ENCODE measurements at regions not wholly inside any gene's neighbourhood (a gene's known extent, or its start where the extent isn't known, plus 50 kb on each side); places are given as distances from the start of the nearest gene placed in this dataset.
A peak's percentile ranks its signal among the peaks of the same experiment; 100 is the strongest.
"Not testable (repeated sequence)": the region's sequence is repeated elsewhere in the genome, so short reads cannot be mapped to it uniquely, and the experiment has no call there.

DNA sequence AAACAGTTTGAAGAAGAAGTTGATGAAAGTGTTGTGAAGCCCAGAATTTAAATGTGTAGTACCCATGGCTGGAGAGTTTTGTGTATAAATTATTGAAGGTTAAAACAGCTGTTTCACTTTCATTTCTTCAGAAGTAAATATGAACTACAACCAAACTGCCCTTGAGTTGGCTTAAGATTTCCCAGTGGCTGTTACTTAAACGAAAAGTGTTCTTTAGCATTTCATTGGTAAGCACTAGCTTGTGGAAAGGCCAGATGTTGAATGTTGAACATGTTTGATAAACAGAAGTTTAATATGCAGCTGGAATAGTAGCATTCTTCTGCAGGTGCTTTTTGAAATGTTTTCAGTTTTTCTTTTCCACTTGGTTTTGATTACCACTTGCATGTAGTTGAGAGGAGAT is 83.2 kb upstream of the TNRC6B start:
- POLR2A ChIA-PET: interaction anchor here (0.7 to 1.2 kb wide), 3 partner anchors 17 to 50 kb away, joined by 4 to 5 read pairs (median 5); no protein-coding TSS in a partner anchor
- Mint-ChIP-seq H3K9me3 (no peaks in the 10 kb centered on the region), H3K4me3 (peak overlapping the region; percentile 55), H3K4me1 (peaks cover 75% of the 10 kb centered on the region), H3K27me3 (no peaks in the 10 kb centered on the region), H3K27ac (peak overlapping the region; percentile 81), H3K36me3 (ENCODE audit: low read depth) (peaks cover 8% of the 10 kb centered on the region)
- CTCF ChIA-PET: no interaction called here
- intact Hi-C loops (cut with micrococcal nuclease): loop anchor here (5.0 kb wide), 1 partner anchor 37 kb away; no protein-coding TSS in a partner anchor
- ATAC-seq (ENCODE audit: low read depth) (no peak), DNase-seq (no peak)
- TF ChIP-seq, protein P1, sequence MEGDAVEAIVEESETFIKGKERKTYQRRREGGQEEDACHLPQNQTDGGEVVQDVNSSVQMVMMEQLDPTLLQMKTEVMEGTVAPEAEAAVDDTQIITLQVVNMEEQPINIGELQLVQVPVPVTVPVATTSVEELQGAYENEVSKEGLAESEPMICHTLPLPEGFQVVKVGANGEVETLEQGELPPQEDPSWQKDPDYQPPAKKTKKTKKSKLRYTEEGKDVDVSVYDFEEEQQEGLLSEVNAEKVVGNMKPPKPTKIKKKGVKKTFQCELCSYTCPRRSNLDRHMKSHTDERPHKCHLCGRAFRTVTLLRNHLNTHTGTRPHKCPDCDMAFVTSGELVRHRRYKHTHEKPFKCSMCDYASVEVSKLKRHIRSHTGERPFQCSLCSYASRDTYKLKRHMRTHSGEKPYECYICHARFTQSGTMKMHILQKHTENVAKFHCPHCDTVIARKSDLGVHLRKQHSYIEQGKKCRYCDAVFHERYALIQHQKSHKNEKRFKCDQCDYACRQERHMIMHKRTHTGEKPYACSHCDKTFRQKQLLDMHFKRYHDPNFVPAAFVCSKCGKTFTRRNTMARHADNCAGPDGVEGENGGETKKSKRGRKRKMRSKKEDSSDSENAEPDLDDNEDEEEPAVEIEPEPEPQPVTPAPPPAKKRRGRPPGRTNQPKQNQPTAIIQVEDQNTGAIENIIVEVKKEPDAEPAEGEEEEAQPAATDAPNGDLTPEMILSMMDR (IDR thresholded peaks at IDR 0.05): no peak

DNA sequence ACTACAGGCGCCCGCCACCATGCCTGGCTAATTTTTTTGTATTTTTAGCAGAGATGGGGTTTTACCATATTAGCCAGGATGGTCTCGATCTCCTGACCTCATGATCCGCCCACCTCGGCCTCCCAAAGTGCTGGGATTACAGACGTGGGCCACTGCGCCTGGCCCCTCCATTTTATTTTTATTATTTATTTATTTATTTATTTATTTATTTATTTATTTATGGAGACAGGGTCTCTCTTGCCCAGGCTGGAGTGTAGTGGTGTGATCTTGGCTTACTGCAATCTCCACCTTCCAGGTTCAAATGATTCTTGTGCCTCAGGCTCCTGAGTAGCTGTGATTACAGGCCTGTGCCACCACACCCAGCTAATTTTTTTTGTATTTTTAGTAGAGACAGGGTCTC is 77.8 kb upstream of the TNRC6B start:
- intact Hi-C loops (cut with micrococcal nuclease); CTCF ChIA-PET; H3K9me3 Mint-ChIP-seq; H3K36me3 Mint-ChIP-seq (ENCODE audit: low read depth); H3K27me3 Mint-ChIP-seq; ATAC-seq (ENCODE audit: low read depth); DNase-seq; H3K4me3 Mint-ChIP-seq; H3K27ac Mint-ChIP-seq: not testable (repeated sequence)
- POLR2A ChIA-PET: interaction anchor here (0.6 to 0.7 kb wide), 2 partner anchors 34 to 43 kb away, joined by 3 to 5 read pairs; no protein-coding TSS in a partner anchor
- peaks cover 62% of the 10 kb centered on the region for H3K4me1 Mint-ChIP-seq

DNA sequence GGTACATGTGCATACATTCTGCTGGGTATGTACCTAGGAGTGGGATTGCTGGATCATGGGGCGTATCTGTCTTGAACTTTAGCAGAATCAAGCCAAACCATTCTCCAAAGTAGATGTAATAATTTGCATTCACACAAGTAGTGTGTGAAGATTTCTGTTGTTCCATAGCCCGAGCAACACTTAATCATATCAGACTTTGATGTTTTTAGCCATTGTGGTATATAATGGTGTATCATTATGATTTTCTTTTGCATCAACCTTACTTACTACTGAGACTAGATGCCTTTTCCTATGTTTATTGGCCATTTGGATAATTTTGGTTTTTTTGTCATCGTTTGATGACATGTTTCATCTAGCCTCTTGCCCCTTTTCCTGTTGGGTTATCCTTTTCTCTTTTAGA is 72.0 kb upstream of the TNRC6B start:
- TF ChIP-seq, protein P1 (IDR thresholded peaks at IDR 0.05): no peak
- intact Hi-C loops (cut with micrococcal nuclease): no loop called here
- no peak for ATAC-seq (ENCODE audit: low read depth)
- no peak overlapping the region for H3K4me3 Mint-ChIP-seq
- peak overlapping the region; percentile 38 for H3K27ac Mint-ChIP-seq
- CTCF ChIA-PET: no interaction called here
- H3K4me1 Mint-ChIP-seq: peaks cover 74% of the 10 kb centered on the region
- peaks cover 11% of the 10 kb centered on the region for H3K36me3 Mint-ChIP-seq (ENCODE audit: low read depth)
- POLR2A ChIA-PET: no interaction called here
- H3K9me3 Mint-ChIP-seq: no peaks in the 10 kb centered on the region
- no peaks in the 10 kb centered on the region for H3K27me3 Mint-ChIP-seq
- DNase-seq: no peak

DNA sequence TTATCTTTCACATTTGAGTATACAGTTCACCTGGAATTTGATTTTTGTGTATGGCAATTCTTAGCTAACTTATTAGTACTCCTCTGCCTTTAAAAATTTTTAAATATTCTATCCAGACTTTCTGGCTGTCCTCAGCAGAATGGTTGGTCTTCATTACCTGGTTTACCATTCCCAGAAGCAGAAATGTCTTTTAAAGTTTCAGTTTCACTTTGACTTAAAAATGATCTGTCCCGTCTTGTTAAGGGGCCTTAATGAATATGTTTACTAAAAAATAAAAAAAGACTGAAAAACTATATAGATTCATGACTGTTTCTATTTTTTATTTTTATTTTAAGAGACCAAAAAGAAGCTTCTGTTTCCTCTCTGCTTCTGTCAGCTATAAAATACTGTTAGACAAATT is 70.5 kb upstream of the TNRC6B start:
- Mint-ChIP-seq H3K27me3 (no peaks in the 10 kb centered on the region), H3K4me3 (peak overlapping the region; percentile 46), H3K9me3 (no peaks in the 10 kb centered on the region), H3K36me3 (ENCODE audit: low read depth) (peaks cover 13% of the 10 kb centered on the region), H3K4me1 (peaks cover 76% of the 10 kb centered on the region), H3K27ac (peak overlapping the region; percentile 41)
- ChIA-PET CTCF (no interaction called here), POLR2A (interaction anchor here (1.1 to 2.1 kb wide), 4 partner anchors 56 to 71 kb away, joined by 3 to 17 read pairs (median 7); partner anchors contain the start of gene TNRC6B)
- intact Hi-C loops (cut with micrococcal nuclease): loop anchor here (1.0 kb wide), 1 partner anchor 57 kb away; no protein-coding TSS in a partner anchor
- TF ChIP-seq, protein P1 (IDR thresholded peaks at IDR 0.05): no peak
- ATAC-seq (ENCODE audit: low read depth) (no peak), DNase-seq (no peak)

DNA sequence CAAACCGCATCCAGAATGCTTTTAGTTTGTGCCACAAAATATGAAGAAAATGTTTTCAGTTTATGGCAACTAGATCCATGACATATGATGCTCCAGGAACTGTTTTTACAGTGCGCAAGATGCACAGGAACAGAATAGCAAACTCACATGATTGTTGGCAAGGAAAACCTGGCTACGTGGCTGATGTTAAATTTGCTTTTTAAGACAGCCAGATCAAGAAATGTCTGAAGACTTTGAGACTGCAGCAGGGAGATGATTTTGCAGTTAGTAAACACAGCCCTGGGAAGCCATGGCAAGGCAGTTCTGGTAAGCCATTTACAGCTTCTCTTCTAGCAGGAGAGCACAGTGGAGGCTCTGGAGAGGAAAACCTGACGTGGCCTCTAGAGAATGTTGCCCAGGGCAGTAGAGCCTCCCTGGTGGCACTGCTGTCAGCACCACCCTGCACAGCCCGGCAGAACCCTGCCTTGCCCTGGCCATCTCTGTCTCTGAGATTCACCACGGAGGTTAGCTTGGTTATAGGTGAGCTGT is 69.8 kb upstream of the TNRC6B start:
- H3K9me3 Mint-ChIP-seq: no peaks in the 10 kb centered on the region

More for the DNA sequence above, 69.8 kb upstream of the TNRC6B start:
- POLR2A ChIA-PET: interaction anchor here (1.5 to 2.1 kb wide), 4 partner anchors 56 to 70 kb away, joined by 3 to 17 read pairs (median 7); partner anchors contain the start of gene TNRC6B
- CTCF ChIA-PET: no interaction called here
- peaks cover 13% of the 10 kb centered on the region for H3K36me3 Mint-ChIP-seq (ENCODE audit: low read depth)
- H3K27me3 Mint-ChIP-seq: no peaks in the 10 kb centered on the region
- peak; percentile 49 for ATAC-seq (ENCODE audit: low read depth)
- peak overlapping the region; percentile 46 for H3K4me3 Mint-ChIP-seq
- intact Hi-C loops (cut with micrococcal nuclease): loop anchor here (1.0 kb wide), 1 partner anchor 58 kb away; no protein-coding TSS in a partner anchor
- H3K4me1 Mint-ChIP-seq: peaks cover 81% of the 10 kb centered on the region
- TF ChIP-seq, protein P1 (IDR thresholded peaks at IDR 0.05): no peak
- DNase-seq: no peak
- H3K27ac Mint-ChIP-seq: peak overlapping the region; percentile 8
